ENCODE measurements at regions not wholly inside any gene's neighbourhood (a gene's known extent, or its start where the extent isn't known, plus 50 kb on each side); places are given as distances from the start of the nearest gene placed in this dataset.

- TF ChIP-seq ZBTB39 (CRISPR knock-in tag; IDR thresholded peaks at IDR 0.05), result no peak
- TF ChIP-seq ZNF747 (CRISPR knock-in tag; IDR thresholded peaks at IDR 0.05; ENCODE audit: borderline replicate concordance), result no peak
- TF ChIP-seq ZNF546 (CRISPR knock-in tag; conservative IDR thresholded peaks at IDR 0.05), result no peak
- no peak for TF ChIP-seq ZNF232 (CRISPR knock-in tag; IDR thresholded peaks at IDR 0.05; ENCODE audit: borderline replicate concordance)
- TF ChIP-seq ZNF12 (CRISPR knock-in tag; IDR thresholded peaks at IDR 0.05), result no peak
- no peak for TF ChIP-seq ZNF615 (CRISPR knock-in tag; IDR thresholded peaks at IDR 0.05; ENCODE audit: borderline replicate concordance)
Observed at GRCh38 chr4:62475596-62475995, 1275.5 kb downstream of the ADGRL3 start (continued).

GRCh38 chr4:62474802-62475201 is 1274.7 kb downstream of the ADGRL3 start:
- BruUV-seq (replicated peaks), result no TSS peak
- in situ Hi-C loops (cut with HindIII; ENCODE audit: extremely low pct_ligation_motif_present, low pct_unique_long_range_greater_than_20kb) (no loop called here), intact Hi-C loops (cut with micrococcal nuclease; ENCODE audit: unreplicated experiment) (no loop called here)
- H2AFZ ChIP-seq (ENCODE audit: low read length), result no peak overlapping the region
- TF ChIP-seq ZNF747 (CRISPR knock-in tag; IDR thresholded peaks at IDR 0.05; ENCODE audit: borderline replicate concordance) (no peak), TFDP2 (CRISPR knock-in tag; IDR thresholded peaks at IDR 0.05) (no peak), CEBPG (CRISPR knock-in tag; IDR thresholded peaks at IDR 0.05) (no peak), YEATS2 (CRISPR knock-in tag; IDR thresholded peaks at IDR 0.05; ENCODE audit: borderline replicate concordance) (no peak), NAIF1 (CRISPR knock-in tag; IDR thresholded peaks at IDR 0.05; ENCODE audit: borderline replicate concordance) (no peak), ELK4 (CRISPR knock-in tag; IDR thresholded peaks at IDR 0.05; ENCODE audit: borderline replicate concordance) (no peak), HNRNPH1 (optimal IDR thresholded peaks at IDR 0.05; ENCODE audit: low read depth, low read length) (no peak)
- TF ChIP-seq, protein P1, sequence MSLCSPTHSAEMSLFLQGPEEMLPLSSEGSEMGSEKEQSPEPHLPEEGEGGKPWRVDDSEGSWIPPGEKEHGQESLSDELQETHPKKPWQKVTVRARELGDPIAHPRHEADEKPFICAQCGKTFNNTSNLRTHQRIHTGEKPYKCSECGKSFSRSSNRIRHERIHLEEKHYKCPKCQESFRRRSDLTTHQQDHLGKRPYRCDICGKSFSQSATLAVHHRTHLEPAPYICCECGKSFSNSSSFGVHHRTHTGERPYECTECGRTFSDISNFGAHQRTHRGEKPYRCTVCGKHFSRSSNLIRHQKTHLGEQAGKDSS (CRISPR knock-in tag; IDR thresholded peaks at IDR 0.05; ENCODE audit: borderline replicate concordance, low read depth), result no peak
- TF ChIP-seq, protein P2, sequence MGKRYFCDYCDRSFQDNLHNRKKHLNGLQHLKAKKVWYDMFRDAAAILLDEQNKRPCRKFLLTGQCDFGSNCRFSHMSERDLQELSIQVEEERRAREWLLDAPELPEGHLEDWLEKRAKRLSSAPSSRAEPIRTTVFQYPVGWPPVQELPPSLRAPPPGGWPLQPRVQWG (CRISPR knock-in tag; IDR thresholded peaks at IDR 0.05; ENCODE audit: borderline replicate concordance, low read depth), result no peak
- H3K9me3 ChIP-seq (ENCODE audit: low read length), result no peaks in the 10 kb centered on the region
- H3K4me1 ChIP-seq (ENCODE audit: insufficient read depth, low read length), result no peaks in the 10 kb centered on the region
- no peak overlapping the region for H3K9ac ChIP-seq (ENCODE audit: insufficient read depth, low read depth, low read length)
- no peak for ATAC-seq
- no peak for FAIRE-seq
- DNase-seq (ENCODE audit: low spot score), result no peak
- H3K36me3 ChIP-seq (replicated peaks in 1 of 2; ENCODE audit: control insufficient read depth in 1 of 2, insufficient read depth in 2 of 2, low read length in 2 of 2), result no peaks in the 10 kb centered on the region
- H3K4me2 ChIP-seq (ENCODE audit: low read depth, low read length), result no peak overlapping the region
- no peaks in the 10 kb centered on the region for H4K20me1 ChIP-seq (ENCODE audit: insufficient read depth, low read length)
- no peaks in the 10 kb centered on the region for H3K79me2 ChIP-seq (ENCODE audit: insufficient read depth, low read length)
- CTCF ChIA-PET (ENCODE audit: low intra/inter-chr PET ratio, low total read pairs), result no interaction called here
- no peak overlapping the region for H3K27ac ChIP-seq (ENCODE audit: extremely low read length, insufficient read depth, low read length)
- POLR2A ChIA-PET, result no interaction called here
- H3K27me3 ChIP-seq (ENCODE audit: control insufficient read depth in 1 of 2, insufficient read depth in 2 of 2, low read length in 2 of 2), result no peaks in the 10 kb centered on the region
- WGBS (ENCODE audit: low lambda C conversion rate), result 10% methylated on average over 3 of the region's 3 CpGs
- H3K4me3 ChIP-seq (replicated peaks in 1 of 3; ENCODE audit: insufficient read depth in 1 of 3, low read depth in 2 of 3, low read length in 3 of 3), result no peak overlapping the region

Measured in HepG2 (cell line).